Mesenteric fat pad (tissue), 1 donor: ENCODE measurements at regions not wholly inside any gene's neighbourhood (a gene's known extent, or its start where the extent isn't known, plus 50 kb on each side); places are given as distances from the start of the nearest gene placed in this dataset.
"Not testable (repeated sequence)": the region's sequence is repeated elsewhere in the genome, so short reads cannot be mapped to it uniquely, and the experiment has no call there.

Experiments
- DNase-seq: peaks from one replicate; pipeline ENCODE4 v3.0.0-alpha.2; 2020; ENCODE audit warnings: low spot score
- donor health status: DM: yes; HTN: yes; CAD: no.

- DNase-seq = no peak
Measured at GRCh38 chr5:12175914-12176585, 271.8 kb upstream of the CTNND2 start.

DNA sequence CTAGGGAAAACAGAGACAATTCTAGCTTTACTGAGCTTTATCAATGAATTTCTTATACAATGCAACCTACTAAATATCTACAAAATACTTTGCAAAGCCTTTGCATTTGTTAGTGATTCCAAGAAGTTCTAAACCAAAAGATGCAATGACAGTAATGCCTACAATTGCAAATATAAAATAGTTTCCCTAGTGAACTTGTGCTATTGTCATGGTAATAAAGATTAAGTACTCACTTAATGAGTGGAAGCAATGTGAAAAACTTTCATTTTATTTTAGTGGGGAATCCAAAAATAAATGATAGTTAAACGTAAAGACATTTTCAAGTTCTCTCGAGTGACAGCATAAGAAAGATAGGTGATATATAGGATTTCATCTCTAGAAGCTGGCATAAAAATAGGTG lies 270.5 kb upstream of the CTNND2 start:
- no peak for DNase-seq

DNA sequence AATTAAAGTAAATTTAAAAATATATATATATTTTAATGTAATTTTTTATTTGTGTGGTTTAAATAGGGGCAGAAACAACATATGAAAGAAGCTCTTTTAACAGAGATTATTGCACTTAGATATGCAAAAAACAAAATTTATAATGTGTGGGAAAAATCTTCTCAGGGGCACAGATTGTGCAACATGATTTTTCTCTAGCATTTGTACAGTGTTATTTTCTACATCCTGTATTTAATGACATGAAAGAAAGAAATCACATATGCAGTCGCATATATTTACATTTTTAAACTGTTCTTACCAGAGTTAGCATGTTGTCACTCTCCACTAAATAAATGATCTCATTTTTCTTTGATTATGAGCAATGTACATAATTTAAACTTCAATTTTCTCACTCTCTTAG lies 265.3 kb upstream of the CTNND2 start:
- DNase-seq = no peak

- DNase-seq = no peak
Measured at GRCh38 chr5:12162863-12163262, 258.6 kb upstream of the CTNND2 start.

DNA sequence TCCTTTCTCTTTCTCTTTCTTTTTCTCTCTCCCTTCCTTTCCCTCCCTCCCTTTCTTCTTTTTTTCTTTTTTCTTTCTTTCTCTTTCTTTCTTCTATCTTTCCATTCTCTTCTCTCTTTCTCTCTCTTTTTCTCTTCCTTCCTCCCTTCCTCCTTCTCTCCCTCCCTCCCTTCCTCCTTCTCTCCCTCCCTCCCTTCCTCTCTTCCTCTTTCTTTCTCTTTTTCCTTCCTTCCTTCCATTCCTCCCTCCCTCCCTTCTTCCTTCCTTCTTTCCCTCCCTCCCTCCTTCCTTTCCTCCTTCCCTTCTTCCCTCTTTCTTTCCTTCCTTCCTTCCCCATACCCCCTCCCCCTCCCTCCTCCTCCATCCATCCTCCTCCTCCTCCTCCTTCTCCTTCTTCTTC lies 243.3 kb upstream of the CTNND2 start:
- DNase-seq = no peak

DNA sequence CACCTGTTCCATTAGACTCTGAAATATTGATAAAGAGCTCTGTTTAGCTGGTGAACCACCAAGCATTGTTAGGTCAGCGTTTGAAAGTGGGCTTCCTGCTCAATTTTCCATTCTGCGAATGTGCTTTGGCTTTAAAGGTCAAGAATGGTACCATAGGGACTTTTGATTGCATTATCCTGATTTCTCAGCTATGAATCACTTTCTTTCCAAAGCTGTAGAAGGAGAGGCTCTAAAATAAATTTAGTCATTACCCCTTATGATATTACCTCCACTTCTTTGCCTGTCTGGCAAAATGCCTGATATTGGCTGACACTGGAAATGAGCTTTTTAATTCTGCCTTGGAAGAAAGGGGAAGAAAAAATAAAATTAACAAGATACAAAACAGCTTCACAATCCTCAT lies 237.2 kb upstream of the CTNND2 start:
- no peak for DNase-seq

DNA sequence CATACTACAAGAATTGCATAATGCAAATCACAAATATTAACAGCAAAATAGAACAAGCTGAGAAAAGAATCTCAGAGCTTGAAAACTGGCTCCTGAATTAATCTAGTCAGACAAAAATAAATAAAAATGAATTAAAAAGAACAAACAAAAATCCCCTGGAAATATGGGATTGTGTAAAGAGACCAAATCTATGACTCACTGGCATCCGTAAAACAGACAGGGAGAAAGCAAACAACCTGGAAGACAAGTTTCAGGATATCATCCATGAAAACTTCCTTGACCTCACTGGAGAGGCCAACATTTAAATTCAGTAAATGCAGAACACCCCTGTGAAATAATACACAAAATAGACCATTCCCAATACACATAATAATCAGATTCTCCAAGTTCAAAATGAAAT lies 229.3 kb upstream of the CTNND2 start:
- DNase-seq = no peak

- DNase-seq = not testable (repeated sequence)
Measured at GRCh38 chr5:12131020-12131419, 226.8 kb upstream of the CTNND2 start.

- no peak for DNase-seq
Measured at GRCh38 chr5:12125895-12126294, 221.6 kb upstream of the CTNND2 start.

GRCh38 chr5:12119657-12120056 lies 215.4 kb upstream of the CTNND2 start:
- DNase-seq = no peak

- no peak for DNase-seq
Measured at GRCh38 chr5:12114075-12114474, 209.8 kb upstream of the CTNND2 start.

- no peak for DNase-seq
Measured at GRCh38 chr5:12113062-12113461, 208.8 kb upstream of the CTNND2 start.

DNA sequence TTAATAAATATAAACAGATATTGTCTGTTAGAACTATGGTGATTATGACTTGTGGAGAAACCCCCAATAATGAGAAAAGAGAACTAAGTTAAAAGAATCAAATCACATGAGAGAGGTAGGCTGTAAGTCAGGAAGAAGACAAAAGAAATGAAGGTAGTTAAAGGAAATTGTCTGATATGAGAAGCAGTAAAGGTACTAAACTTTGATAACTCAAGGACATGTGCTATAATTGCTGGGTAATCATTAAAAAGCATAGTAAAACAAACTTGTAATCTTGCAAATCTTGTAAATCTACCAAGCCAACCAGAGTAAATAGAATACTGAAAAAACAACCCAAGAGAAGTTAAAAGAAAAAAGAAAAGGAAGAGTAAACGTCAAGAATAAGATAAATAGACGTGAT lies 207.0 kb upstream of the CTNND2 start:
- no peak for DNase-seq

DNA sequence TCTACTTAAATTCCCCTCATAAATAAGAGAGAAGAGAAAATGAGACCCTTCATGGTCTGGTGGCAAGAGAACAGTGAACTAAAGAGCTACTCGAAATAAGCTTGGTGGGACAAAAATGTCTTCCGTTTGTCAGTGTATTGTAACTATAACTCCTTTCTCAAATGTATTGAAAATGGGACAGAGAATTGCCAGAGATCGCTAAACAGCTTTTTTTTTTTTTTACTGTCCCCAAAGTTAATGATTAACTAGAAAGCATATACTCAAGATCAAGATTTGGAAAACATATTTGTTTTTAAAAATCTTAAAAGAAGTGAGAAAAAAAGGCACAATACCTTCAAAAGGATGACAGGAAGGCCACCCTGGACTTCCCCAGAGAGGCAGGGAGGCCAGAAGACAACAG lies 206.4 kb upstream of the CTNND2 start:
- DNase-seq = no peak

GRCh38 chr5:12109075-12109688 lies 204.9 kb upstream of the CTNND2 start:
- no peak for DNase-seq

DNA sequence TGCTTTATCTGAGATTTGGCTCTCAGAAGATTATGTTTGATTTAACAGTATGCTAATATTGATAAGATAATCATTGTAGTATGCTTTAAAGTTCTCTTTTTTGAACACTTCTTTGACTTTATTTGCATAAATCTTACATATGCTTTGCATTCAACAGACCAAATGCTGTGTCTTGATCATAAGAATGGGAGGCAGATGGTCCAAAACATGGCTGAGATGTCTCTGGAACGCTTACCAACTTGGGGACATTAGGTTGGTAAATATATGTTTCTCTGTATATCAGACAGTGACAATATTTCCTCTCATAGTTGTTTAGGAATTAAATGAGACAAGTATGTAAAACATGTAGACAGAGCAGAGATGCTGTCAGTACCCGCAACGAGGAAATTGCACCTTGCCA lies 197.9 kb upstream of the CTNND2 start:
- no peak for DNase-seq

- DNase-seq = no peak
Measured at GRCh38 chr5:12100542-12100941, 196.3 kb upstream of the CTNND2 start.

DNA sequence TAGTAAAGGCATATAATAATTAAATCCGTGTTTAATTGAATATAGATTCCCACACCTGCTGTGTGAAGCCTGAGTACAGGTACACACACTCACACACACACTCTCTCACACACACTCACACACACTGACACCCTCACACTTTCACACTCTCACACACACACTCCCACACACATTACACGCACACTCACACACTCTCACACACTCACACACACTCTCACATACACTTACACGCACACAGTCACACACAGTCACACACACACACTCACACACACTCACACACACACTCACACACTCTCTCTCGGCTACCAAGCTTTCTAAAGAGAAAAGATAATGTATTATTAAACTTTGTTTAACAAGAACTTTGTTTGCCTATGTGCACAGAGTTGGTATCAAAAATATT lies 195.1 kb upstream of the CTNND2 start:
- DNase-seq = no peak

GRCh38 chr5:12095808-12096281 lies 191.6 kb upstream of the CTNND2 start:
- DNase-seq = no peak

- no peak for DNase-seq
Measured at GRCh38 chr5:12093586-12093985, 189.3 kb upstream of the CTNND2 start.

DNA sequence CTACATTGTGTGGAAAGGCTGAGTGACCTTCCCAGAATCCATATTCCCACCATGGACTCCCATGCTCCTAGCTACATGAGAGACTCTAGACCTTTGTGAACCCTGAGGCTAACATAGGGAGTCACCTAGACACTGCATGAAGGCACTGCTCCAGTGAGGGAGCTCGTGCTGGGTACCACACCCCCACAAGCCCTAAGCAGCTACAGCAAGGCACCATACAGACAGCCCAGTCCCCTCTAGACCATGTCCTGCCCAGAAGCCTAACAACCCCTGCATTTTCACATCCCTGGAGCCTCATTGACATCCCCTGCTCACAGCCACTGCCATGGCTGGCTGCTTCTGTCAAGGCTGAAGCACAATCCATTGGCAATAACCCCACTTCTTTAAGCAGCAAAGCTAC lies 176.5 kb upstream of the CTNND2 start:
- DNase-seq = no peak

DNA sequence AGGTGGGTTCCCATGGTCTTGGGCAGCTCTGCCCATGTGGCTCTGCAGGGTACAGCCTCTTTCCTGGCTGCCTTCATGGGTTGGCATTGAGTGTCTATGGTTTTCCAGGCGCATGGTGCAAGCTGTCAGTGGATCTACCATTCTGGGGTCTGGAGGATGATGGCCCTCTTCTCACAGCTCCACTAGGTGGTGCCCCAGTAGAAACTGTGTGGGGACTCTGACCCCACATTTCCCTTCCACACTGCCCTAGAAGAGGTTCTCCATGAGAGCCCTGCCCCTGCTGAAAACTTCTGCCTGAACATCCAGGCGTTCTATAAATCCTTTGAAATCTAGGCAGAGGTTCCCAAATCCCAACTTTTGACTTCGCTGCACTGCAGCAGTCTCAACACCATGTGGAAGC lies 174.0 kb upstream of the CTNND2 start:
- DNase-seq = not testable (repeated sequence)

DNA sequence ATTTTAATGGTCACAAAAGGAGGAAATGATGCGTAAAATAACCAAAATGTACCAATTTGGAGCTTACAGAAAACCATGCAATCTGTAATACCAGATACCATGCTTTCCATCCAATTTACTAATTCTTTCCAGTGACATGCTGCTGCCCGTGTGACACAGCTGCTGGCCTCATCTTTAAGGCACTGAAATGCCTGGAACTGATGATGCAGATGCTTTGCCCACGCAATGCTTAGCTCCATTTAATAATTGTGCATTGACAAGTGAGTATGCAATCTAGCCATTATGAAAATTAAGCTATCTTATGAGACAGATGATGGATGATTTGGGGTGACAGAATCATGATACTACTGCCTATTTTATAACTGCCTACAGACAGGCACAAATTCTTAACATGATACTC lies 169.2 kb upstream of the CTNND2 start:
- DNase-seq = no peak
